CD14-positive monocyte (primary cell): ENCODE measurements at regions not wholly inside any gene's neighbourhood (a gene's known extent, or its start where the extent isn't known, plus 50 kb on each side); places are given as distances from the start of the nearest gene placed in this dataset.
A peak's percentile ranks its signal among the peaks of the same experiment; 100 is the strongest.

Experiments used
- DNase-seq, 3 donors: peaks; one replicate each; pipeline ENCODE4 v3.0.0-alpha.2; 2011 to 2022
- H2AFZ ChIP-seq: 2 replicates; pipeline ENCODE4 v1.6.0; 2012; ENCODE audit warnings: mild to moderate bottlenecking, low read depth, low read length, inconsistent platforms; ENCODE audit not compliant: insufficient read depth, poor library complexity, severe bottlenecking
- H3K27ac ChIP-seq, 2 donors: 1 replicate in 1 of 2; 2 replicates in 1 of 2; pipeline ENCODE4 v1.5.1; 2012 to 2013; ENCODE audit warnings: low read length in 2 of 2, control low read depth in 1 of 2, inconsistent platforms in 1 of 2, low read depth in 1 of 2, mild to moderate bottlenecking in 1 of 2
- H3K27me3 ChIP-seq, 2 donors: one replicate each; pipeline versions ENCODE4 v1.6.0 to v1.6.1; 2011 to 2013; ENCODE audit warnings: low read length in 2 of 2; ENCODE audit not compliant: control insufficient read depth in 2 of 2, insufficient read depth in 2 of 2
- H3K36me3 ChIP-seq, 2 donors: replicated peaks in 1 of 2; 1 replicate in 1 of 2; 2 replicates in 1 of 2; pipeline versions ENCODE4 v1.5.1 to v1.6.1; 2012 to 2013; ENCODE audit warnings: low read length in 2 of 2, control low read depth in 1 of 2, inconsistent platforms in 1 of 2, mild to moderate bottlenecking in 1 of 2; ENCODE audit not compliant: insufficient read depth in 2 of 2, control insufficient read depth in 1 of 2
- H3K4me1 ChIP-seq, 2 donors: 1 replicate in 1 of 2; 2 replicates in 1 of 2; pipeline versions ENCODE4 v1.5.1 to v1.6.1; 2012 to 2013; ENCODE audit warnings: low read length in 2 of 2, control low read depth in 1 of 2, inconsistent platforms in 1 of 2, mild to moderate bottlenecking in 1 of 2, moderate library complexity in 1 of 2; ENCODE audit not compliant: insufficient read depth in 2 of 2, control insufficient read depth in 1 of 2
- H3K4me2 ChIP-seq: replicated peaks from 2 replicates; pipeline ENCODE3; 2012; ENCODE audit warnings: low read length, moderate library complexity, mild to moderate bottlenecking; ENCODE audit not compliant: poor library complexity, severe bottlenecking; ENCODE audit errors: extremely low read depth
- H3K4me3 ChIP-seq, 3 experiments: fragments of 200-600 bp in 1 of 3; sonication (generic) in 1 of 3; replicated peaks in 1 of 3; 1 replicate in 2 of 3; 2 replicates in 1 of 3; pipeline ENCODE4 v1.5.1; 2011 to 2013; ENCODE audit warnings: low read length in 3 of 3, mild to moderate bottlenecking in 3 of 3, control low read depth in 2 of 3, low read depth in 2 of 3, inconsistent platforms in 1 of 3, moderate library complexity in 1 of 3
- H3K79me2 ChIP-seq: 2 replicates; pipeline ENCODE4 v1.6.0; 2012; ENCODE audit warnings: mild to moderate bottlenecking, control low read depth, inconsistent platforms, low read length, moderate library complexity; ENCODE audit not compliant: insufficient read depth
- H3K9ac ChIP-seq: 2 replicates; pipeline ENCODE4 v1.6.0; 2017; ENCODE audit warnings: low read length, mild to moderate bottlenecking; ENCODE audit not compliant: insufficient read depth, poor library complexity, severe bottlenecking
- H3K9me3 ChIP-seq, 2 donors: replicated peaks in 1 of 2; 1 replicate in 1 of 2; 2 replicates in 1 of 2; pipeline versions ENCODE4 v1.5.1 to v1.6.1; 2012 to 2013; ENCODE audit warnings: low read length in 2 of 2, control low read depth in 1 of 2; ENCODE audit not compliant: control insufficient read depth in 1 of 2, insufficient read depth in 1 of 2
- H4K20me1 ChIP-seq: 2 replicates; pipeline ENCODE4 v1.6.0; 2012; ENCODE audit warnings: mild to moderate bottlenecking, low read length, control low read depth, moderate library complexity; ENCODE audit not compliant: insufficient read depth
- H3K27ac Mint-ChIP-seq, 7 donors: one replicate each; pipeline ENCODE4 v1.8.0; 2020; ENCODE audit warnings: mild to moderate bottlenecking in 7 of 7, mixed read lengths in 7 of 7, moderate library complexity in 6 of 7, inconsistent platforms in 2 of 7
- H3K27me3 Mint-ChIP-seq, 3 donors: one replicate each; pipeline ENCODE4 v1.8.0; 2021 to 2022; ENCODE audit warnings: low read depth in 3 of 3, mild to moderate bottlenecking in 3 of 3, mixed read lengths in 3 of 3, moderate library complexity in 3 of 3, inconsistent platforms in 1 of 3
- H3K36me3 Mint-ChIP-seq, 2 donors: one replicate each; pipeline ENCODE4 v1.8.0; 2020; ENCODE audit warnings: mixed read lengths in 2 of 2, inconsistent platforms in 1 of 2, mild to moderate bottlenecking in 1 of 2
- H3K4me1 Mint-ChIP-seq: one replicate; pipeline ENCODE4 v1.8.0; 2020; ENCODE audit warnings: mild to moderate bottlenecking, mixed read lengths
- H3K4me3 Mint-ChIP-seq, 2 donors: one replicate each; pipeline ENCODE4 v1.8.0; 2020; ENCODE audit warnings: mild to moderate bottlenecking in 2 of 2, mixed read lengths in 2 of 2, moderate library complexity in 1 of 2
- H3K9me3 Mint-ChIP-seq, 7 donors: one replicate each; pipeline ENCODE4 v1.8.0; 2020 to 2022; ENCODE audit warnings: mixed read lengths in 7 of 7, mild to moderate bottlenecking in 6 of 7, moderate library complexity in 6 of 7, inconsistent platforms in 2 of 7
- CTCF ChIP-seq: fragments of 200-600 bp; IDR thresholded peaks from one replicate; pipeline ENCODE4 v1.8.0; 2022; ENCODE audit warnings: antibody characterized with exemption, mild to moderate bottlenecking
- WGBS: methylation state at CpG from one replicate; pipeline ENCODE4 v1.1.5; 2013; ENCODE audit warnings: missing lambda C conversion rate; ENCODE audit not compliant: insufficient coverage; 5-methylcytosine and 5-hydroxymethylcytosine counted together
- intact Hi-C, 2 donors: fragments of 100-400 bp; cut with micrococcal nuclease; formaldehyde crosslinking; loops; one replicate each; pipeline versions ENCODE4 v1.15.0 to v1.15.1; 2023

GRCh38 chr18:46386788-46387187, 270.2 kb downstream of the LOXHD1 start:
- H3K27me3 ChIP-seq, result no peaks in the 10 kb centered on the region
- H3K4me2 ChIP-seq, result no peak overlapping the region
- peaks cover 0 to 9% (median 3%) of the 10 kb centered on the region in 3 donors for H3K27me3 Mint-ChIP-seq
- no peak overlapping the region for H3K4me3 ChIP-seq
- H3K27ac Mint-ChIP-seq, result no peak overlapping the region
- H3K36me3 Mint-ChIP-seq, result no peaks in the 10 kb centered on the region
- no peaks in the 10 kb centered on the region for H4K20me1 ChIP-seq
- 100% methylated on average over 1 of the region's 5 CpGs for WGBS
- peaks cover 0 to 1% (median 0%) of the 10 kb centered on the region in 7 donors for H3K9me3 Mint-ChIP-seq
- intact Hi-C loops, result no loop called here
- H3K9me3 ChIP-seq, result no peaks in the 10 kb centered on the region
- H2AFZ ChIP-seq, result no peak overlapping the region
- no peaks in the 10 kb centered on the region for H3K36me3 ChIP-seq
- H3K4me3 Mint-ChIP-seq, result no peak overlapping the region
- no peak for DNase-seq
- H3K9ac ChIP-seq, result no peak overlapping the region
- TF ChIP-seq CTCF, result no peak
- no peak overlapping the region for H3K27ac ChIP-seq
- H3K4me1 Mint-ChIP-seq, result no peaks in the 10 kb centered on the region
- no peaks in the 10 kb centered on the region for H3K79me2 ChIP-seq
- no peaks in the 10 kb centered on the region for H3K4me1 ChIP-seq

GRCh38 chr18:46387441-46388131, 269.4 kb downstream of the LOXHD1 start:
- peaks cover 0 to 1% (median 0%) of the 10 kb centered on the region in 7 donors for H3K9me3 Mint-ChIP-seq
- TF ChIP-seq CTCF, result no peak
- H3K27me3 Mint-ChIP-seq, result peaks cover 0 to 9% (median 3%) of the 10 kb centered on the region in 3 donors
- Histone ChIP-seq H3K9me3 (no peaks in the 10 kb centered on the region), H3K4me2 (no peak overlapping the region), H3K36me3 (no peaks in the 10 kb centered on the region), H2AFZ (no peak overlapping the region), H3K9ac (no peak overlapping the region), H3K4me1 (no peaks in the 10 kb centered on the region), H3K27ac (no peak overlapping the region), H4K20me1 (no peaks in the 10 kb centered on the region), H3K27me3 (no peaks in the 10 kb centered on the region), H3K4me3 (no peak overlapping the region), H3K79me2 (no peaks in the 10 kb centered on the region)
- no peak overlapping the region for H3K4me3 Mint-ChIP-seq
- no peak for DNase-seq
- 72% methylated on average over 8 of the region's 9 CpGs for WGBS
- H3K36me3 Mint-ChIP-seq, result no peaks in the 10 kb centered on the region
- peak overlapping the region in 1 of 7 donors; percentile 42 for H3K27ac Mint-ChIP-seq
- no peaks in the 10 kb centered on the region for H3K4me1 Mint-ChIP-seq
- intact Hi-C loops, result no loop called here
